SU-DHL-6 (cell line): ENCODE measurements at regions not wholly inside any gene's neighbourhood (a gene's known extent, or its start where the extent isn't known, plus 50 kb on each side); places are given as distances from the start of the nearest gene placed in this dataset.

Experiments
- EZH2phosphoT487 ChIP-seq: fragments of 200-600 bp; sonication (generic), shearing (Covaris generic); conservative IDR thresholded peaks from 2 replicates; pipeline ENCODE4 v1.6.1; 2018; ENCODE audit warnings: mild to moderate bottlenecking, antibody characterized with exemption, low read length, moderate library complexity, mixed read lengths
- TF ChIP-seq, protein P1 (sequence below): fragments of 200-600 bp; sonication (generic); IDR thresholded peaks from one replicate; pipeline ENCODE4 v1.5.1; 2017; ENCODE audit warnings: antibody characterized with exemption, mild to moderate bottlenecking, low read length, moderate library complexity; ENCODE audit not compliant: insufficient read depth, poor library complexity, severe bottlenecking

- TF ChIP-seq, protein P1, sequence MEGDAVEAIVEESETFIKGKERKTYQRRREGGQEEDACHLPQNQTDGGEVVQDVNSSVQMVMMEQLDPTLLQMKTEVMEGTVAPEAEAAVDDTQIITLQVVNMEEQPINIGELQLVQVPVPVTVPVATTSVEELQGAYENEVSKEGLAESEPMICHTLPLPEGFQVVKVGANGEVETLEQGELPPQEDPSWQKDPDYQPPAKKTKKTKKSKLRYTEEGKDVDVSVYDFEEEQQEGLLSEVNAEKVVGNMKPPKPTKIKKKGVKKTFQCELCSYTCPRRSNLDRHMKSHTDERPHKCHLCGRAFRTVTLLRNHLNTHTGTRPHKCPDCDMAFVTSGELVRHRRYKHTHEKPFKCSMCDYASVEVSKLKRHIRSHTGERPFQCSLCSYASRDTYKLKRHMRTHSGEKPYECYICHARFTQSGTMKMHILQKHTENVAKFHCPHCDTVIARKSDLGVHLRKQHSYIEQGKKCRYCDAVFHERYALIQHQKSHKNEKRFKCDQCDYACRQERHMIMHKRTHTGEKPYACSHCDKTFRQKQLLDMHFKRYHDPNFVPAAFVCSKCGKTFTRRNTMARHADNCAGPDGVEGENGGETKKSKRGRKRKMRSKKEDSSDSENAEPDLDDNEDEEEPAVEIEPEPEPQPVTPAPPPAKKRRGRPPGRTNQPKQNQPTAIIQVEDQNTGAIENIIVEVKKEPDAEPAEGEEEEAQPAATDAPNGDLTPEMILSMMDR, result no peak
- no peak for TF ChIP-seq EZH2phosphoT487
Measured at GRCh38 chr5:124278636-124279035, 467.8 kb downstream of the ZNF608 start.
